GM23338 (cell line): ENCODE measurements at regions not wholly inside any gene's neighbourhood (a gene's known extent, or its start where the extent isn't known, plus 50 kb on each side); places are given as distances from the start of the nearest gene placed in this dataset.

Experiments
- ATAC-seq: fragments of 200-7000 bp; cut with Tn5 transposase; 3 replicates; pipeline ENCODE4 v1.9.1; 2020
- DNase-seq: peaks from one replicate; pipeline ENCODE4 v3.0.0-alpha.2; 2015; ENCODE audit warnings: low spot score
- H2AFZ ChIP-seq: fragments of 200-600 bp; sonication (generic); 2 replicates; pipeline ENCODE4 v1.8.0; 2016; ENCODE audit warnings: antibody characterized with exemption, mild to moderate bottlenecking, moderate library complexity
- H3F3A ChIP-seq: fragments of 200-600 bp; sonication (generic); replicated peaks from 2 replicates; pipeline ENCODE4 v1.8.0; 2017; ENCODE audit warnings: antibody characterized with exemption, mixed run types, low read depth
- H3K27ac ChIP-seq: fragments of 200-600 bp; sonication (generic); 2 replicates; pipeline ENCODE4 v1.6.1; 2016; ENCODE audit warnings: low read depth
- H3K27me3 ChIP-seq: fragments of 200-600 bp; sonication (generic); 2 replicates; pipeline ENCODE4 v1.8.0; 2016; ENCODE audit warnings: mild to moderate bottlenecking, mixed run types, moderate library complexity; ENCODE audit not compliant: insufficient read depth
- H3K36me3 ChIP-seq: fragments of 200-600 bp; sonication (generic); 2 replicates; pipeline ENCODE4 v1.8.0; 2016; ENCODE audit warnings: mild to moderate bottlenecking; ENCODE audit not compliant: insufficient read depth
- H3K4me1 ChIP-seq: fragments of 200-600 bp; sonication (generic); 2 replicates; pipeline ENCODE4 v1.8.0; 2016; ENCODE audit warnings: mild to moderate bottlenecking, moderate library complexity; ENCODE audit not compliant: insufficient read depth
- H3K4me2 ChIP-seq: fragments of 200-600 bp; sonication (generic); 2 replicates; pipeline ENCODE4 v1.7.1; 2017; ENCODE audit warnings: mixed run types
- H3K4me3 ChIP-seq: fragments of 200-600 bp; sonication (generic); 2 replicates; pipeline ENCODE4 v1.6.1; 2016; ENCODE audit warnings: mixed run types
- H3K79me2 ChIP-seq: fragments of 200-600 bp; sonication (generic); replicated peaks from 2 replicates; pipeline ENCODE4 v1.8.0; 2017; ENCODE audit warnings: mild to moderate bottlenecking; ENCODE audit not compliant: insufficient read depth
- H3K9me2 ChIP-seq: fragments of 200-600 bp; sonication (generic); 2 replicates; pipeline ENCODE4 v1.8.0; 2017; ENCODE audit not compliant: insufficient read depth
- H4K20me1 ChIP-seq: fragments of 200-600 bp; sonication (generic); replicated peaks from 2 replicates; pipeline ENCODE4 v1.8.0; 2017; ENCODE audit warnings: mild to moderate bottlenecking; ENCODE audit not compliant: insufficient read depth
- H3K27ac Mint-ChIP-seq: 2 replicates; pipeline ENCODE4 v1.8.0; 2020; ENCODE audit warnings: inconsistent platforms, mild to moderate bottlenecking, moderate library complexity, mixed read lengths
- H3K27me3 Mint-ChIP-seq: 3 replicates; pipeline ENCODE4 v1.8.0; 2022; ENCODE audit warnings: low read depth, mild to moderate bottlenecking, moderate library complexity, mixed read lengths, inconsistent platforms; ENCODE audit not compliant: insufficient read depth, poor library complexity
- H3K36me3 Mint-ChIP-seq: 3 replicates; pipeline ENCODE4 v1.8.0; 2021; ENCODE audit warnings: low read depth, mild to moderate bottlenecking, inconsistent platforms, moderate library complexity, mixed read lengths
- H3K4me1 Mint-ChIP-seq: 3 replicates; pipeline ENCODE4 v1.8.0; 2020; ENCODE audit warnings: mild to moderate bottlenecking, inconsistent platforms, mixed read lengths
- H3K4me3 Mint-ChIP-seq: 3 replicates; pipeline ENCODE4 v1.8.0; 2021; ENCODE audit warnings: moderate library complexity, mild to moderate bottlenecking, inconsistent platforms, mixed read lengths
- H3K9me3 Mint-ChIP-seq: 3 replicates; pipeline ENCODE4 v1.8.0; 2020; ENCODE audit warnings: moderate library complexity, mild to moderate bottlenecking, inconsistent platforms, mixed read lengths
- CREB1 ChIP-seq: fragments of 250-450 bp; sonication (Bioruptor Pico); IDR thresholded peaks from 2 replicates; pipeline ENCODE4 v1.5.0; 2020; ENCODE audit warnings: low read depth, mild to moderate bottlenecking, moderate library complexity
- EZH2phosphoT487 ChIP-seq: fragments of 200-600 bp; sonication (generic); IDR thresholded peaks from one replicate; pipeline ENCODE4 v1.8.1; 2018; ENCODE audit warnings: antibody characterized with exemption; ENCODE audit not compliant: unreplicated experiment
- JUNB ChIP-seq: IDR thresholded peaks from one replicate; pipeline ENCODE4 v1.6.1; 2016; ENCODE audit warnings: antibody characterized with exemption; ENCODE audit not compliant: unreplicated experiment
- NANOG ChIP-seq: IDR thresholded peaks from 2 replicates; pipeline ENCODE4 v1.6.1; 2016; ENCODE audit warnings: antibody characterized with exemption, borderline replicate concordance
- POLR2AphosphoS5 ChIP-seq: IDR thresholded peaks from 2 replicates; pipeline ENCODE4 v1.6.1; 2016; ENCODE audit warnings: antibody characterized with exemption, low read depth
- STAT1 ChIP-seq: IDR thresholded peaks from one replicate; pipeline ENCODE4 v1.6.1; 2016; ENCODE audit warnings: antibody characterized with exemption; ENCODE audit not compliant: unreplicated experiment
- ZNF331 ChIP-seq: fragments of 250-450 bp; sonication (Bioruptor Pico); IDR thresholded peaks from 2 replicates; pipeline ENCODE4 v1.5.0; 2020; ENCODE audit warnings: low read depth, mild to moderate bottlenecking, moderate library complexity
- TF ChIP-seq, protein P1 (sequence below): fragments of 250-450 bp; sonication (Bioruptor Pico); IDR thresholded peaks from 2 replicates; pipeline ENCODE4 v1.5.0; 2020; ENCODE audit warnings: mild to moderate bottlenecking, moderate library complexity
- TF ChIP-seq, protein P2 (sequence below): IDR thresholded peaks from one replicate; pipeline ENCODE4 v1.6.1; 2018; ENCODE audit warnings: antibody characterized with exemption; ENCODE audit not compliant: unreplicated experiment
- TF ChIP-seq, protein P3 (sequence below), 2 experiments: fragments of 200-600 bp in 1 of 2; sonication (generic) in 1 of 2; conservative IDR thresholded peaks; 2 replicates each; pipeline versions ENCODE4 v1.5.1 to v1.6.1; 2016 to 2017; ENCODE audit warnings: antibody characterized with exemption in 2 of 2, low read depth in 2 of 2, mild to moderate bottlenecking in 2 of 2, moderate library complexity in 1 of 2

DNA sequence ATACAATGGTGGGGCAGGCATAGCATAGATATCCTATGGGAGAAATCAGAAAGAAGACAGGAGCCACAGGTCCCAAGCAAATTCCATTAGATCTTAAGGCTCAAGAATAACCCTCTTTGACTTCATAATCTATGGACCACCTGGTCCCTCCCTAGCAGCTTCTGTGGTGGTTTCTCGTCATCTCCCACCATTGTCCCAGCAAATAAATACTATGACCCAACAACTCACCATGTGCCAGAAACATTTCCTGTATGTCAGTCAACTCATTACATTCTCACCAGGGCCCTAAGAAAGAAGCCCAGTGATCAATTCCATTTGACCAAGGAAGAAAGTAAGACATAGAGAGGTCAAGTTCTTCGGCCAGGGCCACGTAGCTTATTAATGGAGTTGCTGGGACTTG lies 646.2 kb downstream of the VRK1 start (continued):
- TF ChIP-seq JUNB (no peak), STAT1 (no peak), NANOG (no peak), ZNF331 (CRISPR knock-in tag) (no peak), CREB1 (no peak), POLR2AphosphoS5 (no peak)

DNA sequence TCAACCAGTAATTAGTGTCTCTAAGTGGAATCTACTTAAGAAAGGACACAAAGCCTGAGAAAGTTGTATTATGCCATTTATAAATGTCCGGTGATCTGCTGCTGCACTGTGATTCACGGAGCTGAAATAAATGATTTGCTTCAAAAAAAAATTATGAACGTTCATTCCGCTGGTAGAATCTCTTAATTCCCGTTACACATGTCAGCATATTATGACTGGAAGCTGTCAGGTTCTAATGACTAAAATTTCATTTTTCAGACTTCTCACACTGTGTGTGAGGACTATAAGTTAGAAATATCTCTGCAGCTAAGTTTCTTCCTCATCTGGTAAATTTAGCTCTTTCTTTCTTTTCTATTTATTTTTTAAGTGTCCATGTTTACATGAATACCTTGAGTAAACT lies 647.1 kb downstream of the VRK1 start:
- Mint-ChIP-seq H3K36me3 (no peaks in the 10 kb centered on the region), H3K4me1 (peaks cover 4% of the 10 kb centered on the region), H3K27ac (no peak overlapping the region), H3K9me3 (no peaks in the 10 kb centered on the region), H3K27me3 (peaks cover 2% of the 10 kb centered on the region), H3K4me3 (no peak overlapping the region)
- Histone ChIP-seq H3K4me3 (no peak overlapping the region), H3K27me3 (no peaks in the 10 kb centered on the region), H3K4me1 (peaks cover 4% of the 10 kb centered on the region; the same call in 1 of the 2 replicates), H3K4me2 (no peak overlapping the region), H2AFZ (no peak overlapping the region), H3K9me2 (peaks cover 5% of the 10 kb centered on the region), H3K27ac (no peak overlapping the region), H3F3A (no peaks in the 10 kb centered on the region), H4K20me1 (no peaks in the 10 kb centered on the region), H3K79me2 (no peaks in the 10 kb centered on the region), H3K36me3 (no peaks in the 10 kb centered on the region)
- ATAC-seq (no peak), DNase-seq (no peak)
- TF ChIP-seq, protein P1, sequence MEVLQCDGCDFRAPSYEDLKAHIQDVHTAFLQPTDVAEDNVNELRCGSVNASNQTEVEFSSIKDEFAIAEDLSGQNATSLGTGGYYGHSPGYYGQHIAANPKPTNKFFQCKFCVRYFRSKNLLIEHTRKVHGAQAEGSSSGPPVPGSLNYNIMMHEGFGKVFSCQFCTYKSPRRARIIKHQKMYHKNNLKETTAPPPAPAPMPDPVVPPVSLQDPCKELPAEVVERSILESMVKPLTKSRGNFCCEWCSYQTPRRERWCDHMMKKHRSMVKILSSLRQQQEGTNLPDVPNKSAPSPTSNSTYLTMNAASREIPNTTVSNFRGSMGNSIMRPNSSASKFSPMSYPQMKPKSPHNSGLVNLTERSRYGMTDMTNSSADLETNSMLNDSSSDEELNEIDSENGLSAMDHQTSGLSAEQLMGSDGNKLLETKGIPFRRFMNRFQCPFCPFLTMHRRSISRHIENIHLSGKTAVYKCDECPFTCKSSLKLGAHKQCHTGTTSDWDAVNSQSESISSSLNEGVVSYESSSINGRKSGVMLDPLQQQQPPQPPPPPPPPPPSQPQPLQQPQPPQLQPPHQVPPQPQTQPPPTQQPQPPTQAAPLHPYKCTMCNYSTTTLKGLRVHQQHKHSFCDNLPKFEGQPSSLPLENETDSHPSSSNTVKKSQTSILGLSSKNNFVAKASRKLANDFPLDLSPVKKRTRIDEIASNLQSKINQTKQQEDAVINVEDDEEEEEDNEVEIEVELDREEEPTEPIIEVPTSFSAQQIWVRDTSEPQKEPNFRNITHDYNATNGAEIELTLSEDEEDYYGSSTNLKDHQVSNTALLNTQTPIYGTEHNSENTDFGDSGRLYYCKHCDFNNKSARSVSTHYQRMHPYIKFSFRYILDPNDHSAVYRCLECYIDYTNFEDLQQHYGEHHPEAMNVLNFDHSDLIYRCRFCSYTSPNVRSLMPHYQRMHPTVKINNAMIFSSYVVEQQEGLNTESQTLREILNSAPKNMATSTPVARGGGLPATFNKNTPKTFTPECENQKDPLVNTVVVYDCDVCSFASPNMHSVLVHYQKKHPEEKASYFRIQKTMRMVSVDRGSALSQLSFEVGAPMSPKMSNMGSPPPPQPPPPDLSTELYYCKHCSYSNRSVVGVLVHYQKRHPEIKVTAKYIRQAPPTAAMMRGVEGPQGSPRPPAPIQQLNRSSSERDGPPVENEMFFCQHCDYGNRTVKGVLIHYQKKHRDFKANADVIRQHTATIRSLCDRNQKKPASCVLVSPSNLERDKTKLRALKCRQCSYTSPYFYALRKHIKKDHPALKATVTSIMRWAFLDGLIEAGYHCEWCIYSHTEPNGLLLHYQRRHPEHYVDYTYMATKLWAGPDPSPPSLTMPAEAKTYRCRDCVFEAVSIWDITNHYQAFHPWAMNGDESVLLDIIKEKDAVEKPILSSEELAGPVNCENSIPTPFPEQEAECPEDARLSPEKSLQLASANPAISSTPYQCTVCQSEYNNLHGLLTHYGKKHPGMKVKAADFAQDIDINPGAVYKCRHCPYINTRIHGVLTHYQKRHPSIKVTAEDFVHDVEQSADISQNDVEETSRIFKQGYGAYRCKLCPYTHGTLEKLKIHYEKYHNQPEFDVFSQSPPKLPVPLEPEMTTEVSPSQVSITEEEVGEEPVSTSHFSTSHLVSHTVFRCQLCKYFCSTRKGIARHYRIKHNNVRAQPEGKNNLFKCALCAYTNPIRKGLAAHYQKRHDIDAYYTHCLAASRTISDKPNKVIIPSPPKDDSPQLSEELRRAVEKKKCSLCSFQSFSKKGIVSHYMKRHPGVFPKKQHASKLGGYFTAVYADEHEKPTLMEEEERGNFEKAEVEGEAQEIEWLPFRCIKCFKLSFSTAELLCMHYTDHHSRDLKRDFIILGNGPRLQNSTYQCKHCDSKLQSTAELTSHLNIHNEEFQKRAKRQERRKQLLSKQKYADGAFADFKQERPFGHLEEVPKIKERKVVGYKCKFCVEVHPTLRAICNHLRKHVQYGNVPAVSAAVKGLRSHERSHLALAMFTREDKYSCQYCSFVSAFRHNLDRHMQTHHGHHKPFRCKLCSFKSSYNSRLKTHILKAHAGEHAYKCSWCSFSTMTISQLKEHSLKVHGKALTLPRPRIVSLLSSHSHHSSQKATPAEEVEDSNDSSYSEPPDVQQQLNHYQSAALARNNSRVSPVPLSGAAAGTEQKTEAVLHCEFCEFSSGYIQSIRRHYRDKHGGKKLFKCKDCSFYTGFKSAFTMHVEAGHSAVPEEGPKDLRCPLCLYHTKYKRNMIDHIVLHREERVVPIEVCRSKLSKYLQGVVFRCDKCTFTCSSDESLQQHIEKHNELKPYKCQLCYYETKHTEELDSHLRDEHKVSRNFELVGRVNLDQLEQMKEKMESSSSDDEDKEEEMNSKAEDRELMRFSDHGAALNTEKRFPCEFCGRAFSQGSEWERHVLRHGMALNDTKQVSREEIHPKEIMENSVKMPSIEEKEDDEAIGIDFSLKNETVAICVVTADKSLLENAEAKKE (CRISPR knock-in tag): no peak
- TF ChIP-seq, protein P2, sequence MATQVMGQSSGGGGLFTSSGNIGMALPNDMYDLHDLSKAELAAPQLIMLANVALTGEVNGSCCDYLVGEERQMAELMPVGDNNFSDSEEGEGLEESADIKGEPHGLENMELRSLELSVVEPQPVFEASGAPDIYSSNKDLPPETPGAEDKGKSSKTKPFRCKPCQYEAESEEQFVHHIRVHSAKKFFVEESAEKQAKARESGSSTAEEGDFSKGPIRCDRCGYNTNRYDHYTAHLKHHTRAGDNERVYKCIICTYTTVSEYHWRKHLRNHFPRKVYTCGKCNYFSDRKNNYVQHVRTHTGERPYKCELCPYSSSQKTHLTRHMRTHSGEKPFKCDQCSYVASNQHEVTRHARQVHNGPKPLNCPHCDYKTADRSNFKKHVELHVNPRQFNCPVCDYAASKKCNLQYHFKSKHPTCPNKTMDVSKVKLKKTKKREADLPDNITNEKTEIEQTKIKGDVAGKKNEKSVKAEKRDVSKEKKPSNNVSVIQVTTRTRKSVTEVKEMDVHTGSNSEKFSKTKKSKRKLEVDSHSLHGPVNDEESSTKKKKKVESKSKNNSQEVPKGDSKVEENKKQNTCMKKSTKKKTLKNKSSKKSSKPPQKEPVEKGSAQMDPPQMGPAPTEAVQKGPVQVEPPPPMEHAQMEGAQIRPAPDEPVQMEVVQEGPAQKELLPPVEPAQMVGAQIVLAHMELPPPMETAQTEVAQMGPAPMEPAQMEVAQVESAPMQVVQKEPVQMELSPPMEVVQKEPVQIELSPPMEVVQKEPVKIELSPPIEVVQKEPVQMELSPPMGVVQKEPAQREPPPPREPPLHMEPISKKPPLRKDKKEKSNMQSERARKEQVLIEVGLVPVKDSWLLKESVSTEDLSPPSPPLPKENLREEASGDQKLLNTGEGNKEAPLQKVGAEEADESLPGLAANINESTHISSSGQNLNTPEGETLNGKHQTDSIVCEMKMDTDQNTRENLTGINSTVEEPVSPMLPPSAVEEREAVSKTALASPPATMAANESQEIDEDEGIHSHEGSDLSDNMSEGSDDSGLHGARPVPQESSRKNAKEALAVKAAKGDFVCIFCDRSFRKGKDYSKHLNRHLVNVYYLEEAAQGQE: no peak
- TF ChIP-seq ZNF331 (CRISPR knock-in tag) (no peak), NANOG (no peak), POLR2AphosphoS5 (no peak), JUNB (no peak), EZH2phosphoT487 (no peak), CREB1 (no peak)
- TF ChIP-seq, protein P3, sequence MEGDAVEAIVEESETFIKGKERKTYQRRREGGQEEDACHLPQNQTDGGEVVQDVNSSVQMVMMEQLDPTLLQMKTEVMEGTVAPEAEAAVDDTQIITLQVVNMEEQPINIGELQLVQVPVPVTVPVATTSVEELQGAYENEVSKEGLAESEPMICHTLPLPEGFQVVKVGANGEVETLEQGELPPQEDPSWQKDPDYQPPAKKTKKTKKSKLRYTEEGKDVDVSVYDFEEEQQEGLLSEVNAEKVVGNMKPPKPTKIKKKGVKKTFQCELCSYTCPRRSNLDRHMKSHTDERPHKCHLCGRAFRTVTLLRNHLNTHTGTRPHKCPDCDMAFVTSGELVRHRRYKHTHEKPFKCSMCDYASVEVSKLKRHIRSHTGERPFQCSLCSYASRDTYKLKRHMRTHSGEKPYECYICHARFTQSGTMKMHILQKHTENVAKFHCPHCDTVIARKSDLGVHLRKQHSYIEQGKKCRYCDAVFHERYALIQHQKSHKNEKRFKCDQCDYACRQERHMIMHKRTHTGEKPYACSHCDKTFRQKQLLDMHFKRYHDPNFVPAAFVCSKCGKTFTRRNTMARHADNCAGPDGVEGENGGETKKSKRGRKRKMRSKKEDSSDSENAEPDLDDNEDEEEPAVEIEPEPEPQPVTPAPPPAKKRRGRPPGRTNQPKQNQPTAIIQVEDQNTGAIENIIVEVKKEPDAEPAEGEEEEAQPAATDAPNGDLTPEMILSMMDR (conservative IDR thresholded peaks at IDR 0.05; ENCODE audit: low read depth in 2 of 2): no peak
